GM23338 (cell line): ENCODE measurements at regions not wholly inside any gene's neighbourhood (a gene's known extent, or its start where the extent isn't known, plus 50 kb on each side); places are given as distances from the start of the nearest gene placed in this dataset.

Experiments used
- ATAC-seq: fragments of 200-7000 bp; cut with Tn5 transposase; 3 replicates; pipeline ENCODE4 v1.9.1; 2020
- DNase-seq: peaks from one replicate; pipeline ENCODE4 v3.0.0-alpha.2; 2015; ENCODE audit warnings: low spot score
- H2AFZ ChIP-seq: fragments of 200-600 bp; sonication (generic); 2 replicates; pipeline ENCODE4 v1.8.0; 2016; ENCODE audit warnings: antibody characterized with exemption, mild to moderate bottlenecking, moderate library complexity
- H3F3A ChIP-seq: fragments of 200-600 bp; sonication (generic); replicated peaks from 2 replicates; pipeline ENCODE4 v1.8.0; 2017; ENCODE audit warnings: antibody characterized with exemption, mixed run types, low read depth
- H3K27ac ChIP-seq: fragments of 200-600 bp; sonication (generic); 2 replicates; pipeline ENCODE4 v1.6.1; 2016; ENCODE audit warnings: low read depth
- H3K27me3 ChIP-seq: fragments of 200-600 bp; sonication (generic); 2 replicates; pipeline ENCODE4 v1.8.0; 2016; ENCODE audit warnings: mild to moderate bottlenecking, mixed run types, moderate library complexity; ENCODE audit not compliant: insufficient read depth
- H3K36me3 ChIP-seq: fragments of 200-600 bp; sonication (generic); 2 replicates; pipeline ENCODE4 v1.8.0; 2016; ENCODE audit warnings: mild to moderate bottlenecking; ENCODE audit not compliant: insufficient read depth
- H3K4me1 ChIP-seq: fragments of 200-600 bp; sonication (generic); 2 replicates; pipeline ENCODE4 v1.8.0; 2016; ENCODE audit warnings: mild to moderate bottlenecking, moderate library complexity; ENCODE audit not compliant: insufficient read depth
- H3K4me2 ChIP-seq: fragments of 200-600 bp; sonication (generic); 2 replicates; pipeline ENCODE4 v1.7.1; 2017; ENCODE audit warnings: mixed run types
- H3K4me3 ChIP-seq: fragments of 200-600 bp; sonication (generic); 2 replicates; pipeline ENCODE4 v1.6.1; 2016; ENCODE audit warnings: mixed run types
- H3K79me2 ChIP-seq: fragments of 200-600 bp; sonication (generic); replicated peaks from 2 replicates; pipeline ENCODE4 v1.8.0; 2017; ENCODE audit warnings: mild to moderate bottlenecking; ENCODE audit not compliant: insufficient read depth
- H3K9me2 ChIP-seq: fragments of 200-600 bp; sonication (generic); 2 replicates; pipeline ENCODE4 v1.8.0; 2017; ENCODE audit not compliant: insufficient read depth
- H4K20me1 ChIP-seq: fragments of 200-600 bp; sonication (generic); replicated peaks from 2 replicates; pipeline ENCODE4 v1.8.0; 2017; ENCODE audit warnings: mild to moderate bottlenecking; ENCODE audit not compliant: insufficient read depth
- H3K27ac Mint-ChIP-seq: 2 replicates; pipeline ENCODE4 v1.8.0; 2020; ENCODE audit warnings: inconsistent platforms, mild to moderate bottlenecking, moderate library complexity, mixed read lengths
- H3K27me3 Mint-ChIP-seq: 3 replicates; pipeline ENCODE4 v1.8.0; 2022; ENCODE audit warnings: low read depth, mild to moderate bottlenecking, moderate library complexity, mixed read lengths, inconsistent platforms; ENCODE audit not compliant: insufficient read depth, poor library complexity
- H3K36me3 Mint-ChIP-seq: 3 replicates; pipeline ENCODE4 v1.8.0; 2021; ENCODE audit warnings: low read depth, mild to moderate bottlenecking, inconsistent platforms, moderate library complexity, mixed read lengths
- H3K4me1 Mint-ChIP-seq: 3 replicates; pipeline ENCODE4 v1.8.0; 2020; ENCODE audit warnings: mild to moderate bottlenecking, inconsistent platforms, mixed read lengths
- H3K4me3 Mint-ChIP-seq: 3 replicates; pipeline ENCODE4 v1.8.0; 2021; ENCODE audit warnings: moderate library complexity, mild to moderate bottlenecking, inconsistent platforms, mixed read lengths
- H3K9me3 Mint-ChIP-seq: 3 replicates; pipeline ENCODE4 v1.8.0; 2020; ENCODE audit warnings: moderate library complexity, mild to moderate bottlenecking, inconsistent platforms, mixed read lengths
- CREB1 ChIP-seq: fragments of 250-450 bp; sonication (Bioruptor Pico); IDR thresholded peaks from 2 replicates; pipeline ENCODE4 v1.5.0; 2020; ENCODE audit warnings: low read depth, mild to moderate bottlenecking, moderate library complexity
- EZH2 ChIP-seq: fragments of 200-600 bp; sonication (generic); IDR thresholded peaks from one replicate; pipeline ENCODE4 v1.8.0; 2017; ENCODE audit warnings: antibody characterized with exemption, mild to moderate bottlenecking, low read depth; ENCODE audit not compliant: unreplicated experiment
- EZH2phosphoT487 ChIP-seq: fragments of 200-600 bp; sonication (generic); IDR thresholded peaks from one replicate; pipeline ENCODE4 v1.8.1; 2018; ENCODE audit warnings: antibody characterized with exemption; ENCODE audit not compliant: unreplicated experiment
- JUNB ChIP-seq: IDR thresholded peaks from one replicate; pipeline ENCODE4 v1.6.1; 2016; ENCODE audit warnings: antibody characterized with exemption; ENCODE audit not compliant: unreplicated experiment
- NANOG ChIP-seq: IDR thresholded peaks from 2 replicates; pipeline ENCODE4 v1.6.1; 2016; ENCODE audit warnings: antibody characterized with exemption, borderline replicate concordance
- POLR2AphosphoS5 ChIP-seq: IDR thresholded peaks from 2 replicates; pipeline ENCODE4 v1.6.1; 2016; ENCODE audit warnings: antibody characterized with exemption, low read depth
- REST ChIP-seq: IDR thresholded peaks from one replicate; pipeline ENCODE4 v1.6.1; 2018; ENCODE audit warnings: antibody characterized with exemption; ENCODE audit not compliant: unreplicated experiment
- STAT1 ChIP-seq: IDR thresholded peaks from one replicate; pipeline ENCODE4 v1.6.1; 2016; ENCODE audit warnings: antibody characterized with exemption; ENCODE audit not compliant: unreplicated experiment
- ZNF114 ChIP-seq: fragments of 250-450 bp; sonication (Bioruptor Pico); IDR thresholded peaks from 2 replicates; pipeline ENCODE4 v1.5.0; 2020; ENCODE audit warnings: mild to moderate bottlenecking, moderate library complexity
- ZNF331 ChIP-seq: fragments of 250-450 bp; sonication (Bioruptor Pico); IDR thresholded peaks from 2 replicates; pipeline ENCODE4 v1.5.0; 2020; ENCODE audit warnings: low read depth, mild to moderate bottlenecking, moderate library complexity
- TF ChIP-seq, protein P1 (sequence below): fragments of 250-450 bp; sonication (Bioruptor Pico); IDR thresholded peaks from 2 replicates; pipeline ENCODE4 v1.5.0; 2020; ENCODE audit warnings: mild to moderate bottlenecking, moderate library complexity
- TF ChIP-seq, protein P2 (sequence below): IDR thresholded peaks from 2 replicates; pipeline ENCODE4 v1.6.1; 2016; ENCODE audit warnings: antibody characterized with exemption
- TF ChIP-seq, protein P3 (sequence below), 2 experiments: fragments of 200-600 bp in 1 of 2; sonication (generic) in 1 of 2; conservative IDR thresholded peaks; 2 replicates each; pipeline versions ENCODE4 v1.5.1 to v1.6.1; 2016 to 2017; ENCODE audit warnings: antibody characterized with exemption in 2 of 2, low read depth in 2 of 2, mild to moderate bottlenecking in 2 of 2, moderate library complexity in 1 of 2

GRCh38 chr11:79637219-79637618, 196.4 kb upstream of the TENM4 start:
- Mint-ChIP-seq H3K4me1 (no peaks in the 10 kb centered on the region), H3K27ac (no peak overlapping the region), H3K9me3 (no peaks in the 10 kb centered on the region), H3K36me3 (no peaks in the 10 kb centered on the region), H3K4me3 (no peak overlapping the region), H3K27me3 (no peaks in the 10 kb centered on the region)
- H3F3A ChIP-seq, result no peaks in the 10 kb centered on the region
- H3K79me2 ChIP-seq, result no peaks in the 10 kb centered on the region
- DNase-seq, result no peak
- H3K27me3 ChIP-seq, result no peaks in the 10 kb centered on the region
- no peak overlapping the region for H3K4me2 ChIP-seq
- ATAC-seq, result no peak
- 0 out of 2 replicates have a peak overlapping the region, but pooled peaks have one; percentile 14 for H2AFZ ChIP-seq
- TF ChIP-seq ZNF114 (no peak), NANOG (no peak), REST (no peak), POLR2AphosphoS5 (no peak), EZH2 (no peak), STAT1 (no peak), ZNF331 (CRISPR knock-in tag) (no peak), CREB1 (CRISPR knock-in tag) (no peak), JUNB (no peak), EZH2phosphoT487 (no peak)
- TF ChIP-seq, protein P1, sequence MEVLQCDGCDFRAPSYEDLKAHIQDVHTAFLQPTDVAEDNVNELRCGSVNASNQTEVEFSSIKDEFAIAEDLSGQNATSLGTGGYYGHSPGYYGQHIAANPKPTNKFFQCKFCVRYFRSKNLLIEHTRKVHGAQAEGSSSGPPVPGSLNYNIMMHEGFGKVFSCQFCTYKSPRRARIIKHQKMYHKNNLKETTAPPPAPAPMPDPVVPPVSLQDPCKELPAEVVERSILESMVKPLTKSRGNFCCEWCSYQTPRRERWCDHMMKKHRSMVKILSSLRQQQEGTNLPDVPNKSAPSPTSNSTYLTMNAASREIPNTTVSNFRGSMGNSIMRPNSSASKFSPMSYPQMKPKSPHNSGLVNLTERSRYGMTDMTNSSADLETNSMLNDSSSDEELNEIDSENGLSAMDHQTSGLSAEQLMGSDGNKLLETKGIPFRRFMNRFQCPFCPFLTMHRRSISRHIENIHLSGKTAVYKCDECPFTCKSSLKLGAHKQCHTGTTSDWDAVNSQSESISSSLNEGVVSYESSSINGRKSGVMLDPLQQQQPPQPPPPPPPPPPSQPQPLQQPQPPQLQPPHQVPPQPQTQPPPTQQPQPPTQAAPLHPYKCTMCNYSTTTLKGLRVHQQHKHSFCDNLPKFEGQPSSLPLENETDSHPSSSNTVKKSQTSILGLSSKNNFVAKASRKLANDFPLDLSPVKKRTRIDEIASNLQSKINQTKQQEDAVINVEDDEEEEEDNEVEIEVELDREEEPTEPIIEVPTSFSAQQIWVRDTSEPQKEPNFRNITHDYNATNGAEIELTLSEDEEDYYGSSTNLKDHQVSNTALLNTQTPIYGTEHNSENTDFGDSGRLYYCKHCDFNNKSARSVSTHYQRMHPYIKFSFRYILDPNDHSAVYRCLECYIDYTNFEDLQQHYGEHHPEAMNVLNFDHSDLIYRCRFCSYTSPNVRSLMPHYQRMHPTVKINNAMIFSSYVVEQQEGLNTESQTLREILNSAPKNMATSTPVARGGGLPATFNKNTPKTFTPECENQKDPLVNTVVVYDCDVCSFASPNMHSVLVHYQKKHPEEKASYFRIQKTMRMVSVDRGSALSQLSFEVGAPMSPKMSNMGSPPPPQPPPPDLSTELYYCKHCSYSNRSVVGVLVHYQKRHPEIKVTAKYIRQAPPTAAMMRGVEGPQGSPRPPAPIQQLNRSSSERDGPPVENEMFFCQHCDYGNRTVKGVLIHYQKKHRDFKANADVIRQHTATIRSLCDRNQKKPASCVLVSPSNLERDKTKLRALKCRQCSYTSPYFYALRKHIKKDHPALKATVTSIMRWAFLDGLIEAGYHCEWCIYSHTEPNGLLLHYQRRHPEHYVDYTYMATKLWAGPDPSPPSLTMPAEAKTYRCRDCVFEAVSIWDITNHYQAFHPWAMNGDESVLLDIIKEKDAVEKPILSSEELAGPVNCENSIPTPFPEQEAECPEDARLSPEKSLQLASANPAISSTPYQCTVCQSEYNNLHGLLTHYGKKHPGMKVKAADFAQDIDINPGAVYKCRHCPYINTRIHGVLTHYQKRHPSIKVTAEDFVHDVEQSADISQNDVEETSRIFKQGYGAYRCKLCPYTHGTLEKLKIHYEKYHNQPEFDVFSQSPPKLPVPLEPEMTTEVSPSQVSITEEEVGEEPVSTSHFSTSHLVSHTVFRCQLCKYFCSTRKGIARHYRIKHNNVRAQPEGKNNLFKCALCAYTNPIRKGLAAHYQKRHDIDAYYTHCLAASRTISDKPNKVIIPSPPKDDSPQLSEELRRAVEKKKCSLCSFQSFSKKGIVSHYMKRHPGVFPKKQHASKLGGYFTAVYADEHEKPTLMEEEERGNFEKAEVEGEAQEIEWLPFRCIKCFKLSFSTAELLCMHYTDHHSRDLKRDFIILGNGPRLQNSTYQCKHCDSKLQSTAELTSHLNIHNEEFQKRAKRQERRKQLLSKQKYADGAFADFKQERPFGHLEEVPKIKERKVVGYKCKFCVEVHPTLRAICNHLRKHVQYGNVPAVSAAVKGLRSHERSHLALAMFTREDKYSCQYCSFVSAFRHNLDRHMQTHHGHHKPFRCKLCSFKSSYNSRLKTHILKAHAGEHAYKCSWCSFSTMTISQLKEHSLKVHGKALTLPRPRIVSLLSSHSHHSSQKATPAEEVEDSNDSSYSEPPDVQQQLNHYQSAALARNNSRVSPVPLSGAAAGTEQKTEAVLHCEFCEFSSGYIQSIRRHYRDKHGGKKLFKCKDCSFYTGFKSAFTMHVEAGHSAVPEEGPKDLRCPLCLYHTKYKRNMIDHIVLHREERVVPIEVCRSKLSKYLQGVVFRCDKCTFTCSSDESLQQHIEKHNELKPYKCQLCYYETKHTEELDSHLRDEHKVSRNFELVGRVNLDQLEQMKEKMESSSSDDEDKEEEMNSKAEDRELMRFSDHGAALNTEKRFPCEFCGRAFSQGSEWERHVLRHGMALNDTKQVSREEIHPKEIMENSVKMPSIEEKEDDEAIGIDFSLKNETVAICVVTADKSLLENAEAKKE, result no peak
- TF ChIP-seq, protein P2, sequence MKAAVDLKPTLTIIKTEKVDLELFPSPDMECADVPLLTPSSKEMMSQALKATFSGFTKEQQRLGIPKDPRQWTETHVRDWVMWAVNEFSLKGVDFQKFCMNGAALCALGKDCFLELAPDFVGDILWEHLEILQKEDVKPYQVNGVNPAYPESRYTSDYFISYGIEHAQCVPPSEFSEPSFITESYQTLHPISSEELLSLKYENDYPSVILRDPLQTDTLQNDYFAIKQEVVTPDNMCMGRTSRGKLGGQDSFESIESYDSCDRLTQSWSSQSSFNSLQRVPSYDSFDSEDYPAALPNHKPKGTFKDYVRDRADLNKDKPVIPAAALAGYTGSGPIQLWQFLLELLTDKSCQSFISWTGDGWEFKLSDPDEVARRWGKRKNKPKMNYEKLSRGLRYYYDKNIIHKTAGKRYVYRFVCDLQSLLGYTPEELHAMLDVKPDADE, result no peak
- TF ChIP-seq, protein P3, sequence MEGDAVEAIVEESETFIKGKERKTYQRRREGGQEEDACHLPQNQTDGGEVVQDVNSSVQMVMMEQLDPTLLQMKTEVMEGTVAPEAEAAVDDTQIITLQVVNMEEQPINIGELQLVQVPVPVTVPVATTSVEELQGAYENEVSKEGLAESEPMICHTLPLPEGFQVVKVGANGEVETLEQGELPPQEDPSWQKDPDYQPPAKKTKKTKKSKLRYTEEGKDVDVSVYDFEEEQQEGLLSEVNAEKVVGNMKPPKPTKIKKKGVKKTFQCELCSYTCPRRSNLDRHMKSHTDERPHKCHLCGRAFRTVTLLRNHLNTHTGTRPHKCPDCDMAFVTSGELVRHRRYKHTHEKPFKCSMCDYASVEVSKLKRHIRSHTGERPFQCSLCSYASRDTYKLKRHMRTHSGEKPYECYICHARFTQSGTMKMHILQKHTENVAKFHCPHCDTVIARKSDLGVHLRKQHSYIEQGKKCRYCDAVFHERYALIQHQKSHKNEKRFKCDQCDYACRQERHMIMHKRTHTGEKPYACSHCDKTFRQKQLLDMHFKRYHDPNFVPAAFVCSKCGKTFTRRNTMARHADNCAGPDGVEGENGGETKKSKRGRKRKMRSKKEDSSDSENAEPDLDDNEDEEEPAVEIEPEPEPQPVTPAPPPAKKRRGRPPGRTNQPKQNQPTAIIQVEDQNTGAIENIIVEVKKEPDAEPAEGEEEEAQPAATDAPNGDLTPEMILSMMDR (conservative IDR thresholded peaks at IDR 0.05; ENCODE audit: low read depth in 2 of 2), result no peak
- H3K9me2 ChIP-seq, result peaks cover 7% of the 10 kb centered on the region; the same call in 1 of the 2 replicates
- no peaks in the 10 kb centered on the region for H3K36me3 ChIP-seq
- no peak overlapping the region for H3K27ac ChIP-seq
- no peak overlapping the region for H3K4me3 ChIP-seq
- H3K4me1 ChIP-seq, result no peaks in the 10 kb centered on the region
- H4K20me1 ChIP-seq, result no peaks in the 10 kb centered on the region
